ENCODE measurements at regions not wholly inside any gene's neighbourhood (a gene's known extent, or its start where the extent isn't known, plus 50 kb on each side); places are given as distances from the start of the nearest gene placed in this dataset.

DNA sequence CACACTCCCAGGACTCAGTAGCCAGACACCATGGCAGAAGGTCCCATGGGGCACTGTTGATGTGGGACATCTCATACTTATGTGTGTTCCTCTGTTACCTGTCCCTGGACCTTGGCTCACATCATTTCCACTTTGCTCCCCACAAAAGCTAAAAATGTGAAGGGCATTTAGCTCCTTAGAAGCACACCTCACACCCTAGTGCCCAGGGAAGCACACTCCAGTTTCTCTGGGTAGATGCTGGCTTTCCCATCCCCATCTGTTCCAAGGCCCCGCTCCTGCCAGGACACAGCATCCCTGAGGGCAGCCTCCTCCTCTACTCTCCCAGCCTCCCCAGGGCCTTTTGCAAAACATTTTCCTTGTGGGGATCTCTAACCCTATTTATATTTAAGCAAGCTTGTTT, 572.4 kb upstream of the MGMT start:
- TF ChIP-seq, protein P1, sequence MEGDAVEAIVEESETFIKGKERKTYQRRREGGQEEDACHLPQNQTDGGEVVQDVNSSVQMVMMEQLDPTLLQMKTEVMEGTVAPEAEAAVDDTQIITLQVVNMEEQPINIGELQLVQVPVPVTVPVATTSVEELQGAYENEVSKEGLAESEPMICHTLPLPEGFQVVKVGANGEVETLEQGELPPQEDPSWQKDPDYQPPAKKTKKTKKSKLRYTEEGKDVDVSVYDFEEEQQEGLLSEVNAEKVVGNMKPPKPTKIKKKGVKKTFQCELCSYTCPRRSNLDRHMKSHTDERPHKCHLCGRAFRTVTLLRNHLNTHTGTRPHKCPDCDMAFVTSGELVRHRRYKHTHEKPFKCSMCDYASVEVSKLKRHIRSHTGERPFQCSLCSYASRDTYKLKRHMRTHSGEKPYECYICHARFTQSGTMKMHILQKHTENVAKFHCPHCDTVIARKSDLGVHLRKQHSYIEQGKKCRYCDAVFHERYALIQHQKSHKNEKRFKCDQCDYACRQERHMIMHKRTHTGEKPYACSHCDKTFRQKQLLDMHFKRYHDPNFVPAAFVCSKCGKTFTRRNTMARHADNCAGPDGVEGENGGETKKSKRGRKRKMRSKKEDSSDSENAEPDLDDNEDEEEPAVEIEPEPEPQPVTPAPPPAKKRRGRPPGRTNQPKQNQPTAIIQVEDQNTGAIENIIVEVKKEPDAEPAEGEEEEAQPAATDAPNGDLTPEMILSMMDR (IDR thresholded peaks at IDR 0.05), result no peak
- TF ChIP-seq POLR2A (IDR thresholded peaks at IDR 0.05), result no peak

All from lower leg skin (tissue), 3 donors.